Sigmoid colon (tissue), 4 donors: ENCODE measurements at regions not wholly inside any gene's neighbourhood (a gene's known extent, or its start where the extent isn't known, plus 50 kb on each side); places are given as distances from the start of the nearest gene placed in this dataset.

ENCODE experiments used
- CTCF ChIP-seq, 4 experiments: fragments of 450-650 bp in 3 of 4; fragments of 200-600 bp in 1 of 4; IDR thresholded peaks; one replicate each; pipeline ENCODE4 v1.5.1; 2016 to 2019; ENCODE audit warnings: antibody characterized with exemption in 4 of 4, mild to moderate bottlenecking in 3 of 4, moderate library complexity in 2 of 4
- EP300 ChIP-seq, 4 donors: sonication (generic); formaldehyde crosslinking; IDR thresholded peaks; one replicate each; pipeline ENCODE4 v1.6.1; 2017; ENCODE audit warnings: antibody characterized with exemption in 4 of 4
- POLR2A ChIP-seq, 2 donors: fragments of 450-650 bp; IDR thresholded peaks; one replicate each; pipeline ENCODE4 v1.6.1; 2016; ENCODE audit warnings: antibody characterized with exemption in 2 of 2, mild to moderate bottlenecking in 2 of 2, moderate library complexity in 2 of 2
- POLR2AphosphoS5 ChIP-seq, 4 donors: sonication (generic); formaldehyde crosslinking; IDR thresholded peaks; one replicate each; pipeline ENCODE4 v1.6.1; 2017; ENCODE audit warnings: antibody characterized with exemption in 4 of 4

- no peak for TF ChIP-seq POLR2AphosphoS5 (IDR thresholded peaks at IDR 0.05)
- no peak for TF ChIP-seq CTCF (IDR thresholded peaks at IDR 0.05)
- no peak for TF ChIP-seq POLR2A (IDR thresholded peaks at IDR 0.05)
- TF ChIP-seq EP300 (IDR thresholded peaks at IDR 0.05) = no peak
Observed at GRCh38 chr5:74037321-74037720, 411.3 kb downstream of the ARHGEF28 start.
